H1 (cell line): ENCODE measurements at regions not wholly inside any gene's neighbourhood (a gene's known extent, or its start where the extent isn't known, plus 50 kb on each side); places are given as distances from the start of the nearest gene placed in this dataset.

Experiments used
- ASH2L ChIP-seq: fragments of 200-600, 300-600 bp; sonication (generic); IDR thresholded peaks from one replicate; pipeline ENCODE4 v1.7.1; 2017; ENCODE audit warnings: low read length
- CEBPB ChIP-seq: IDR thresholded peaks from 2 replicates; pipeline ENCODE4 v1.6.1; 2012; ENCODE audit warnings: low read depth, low read length
- EP300 ChIP-seq, 2 experiments: IDR thresholded peaks; 1 replicate in 1 of 2; 2 replicates in 1 of 2; pipeline ENCODE4 v1.6.1; 2011 to 2012; ENCODE audit warnings: low read depth in 2 of 2, low read length in 2 of 2, mild to moderate bottlenecking in 2 of 2, borderline replicate concordance in 1 of 2, inconsistent platforms in 1 of 2, moderate library complexity in 1 of 2
- GABPA ChIP-seq: IDR thresholded peaks from 2 replicates; pipeline ENCODE4 v1.6.1; 2011; ENCODE audit warnings: mild to moderate bottlenecking, low read length, moderate library complexity, borderline replicate concordance; ENCODE audit not compliant: insufficient read depth
- HDAC2 ChIP-seq, 2 experiments: fragments of 300-600 bp in 1 of 2; sonication (generic) in 1 of 2; IDR thresholded peaks; 2 replicates each; pipeline ENCODE4 v1.6.1; 2011 to 2012; ENCODE audit warnings: low read depth in 2 of 2, low read length in 2 of 2, mild to moderate bottlenecking in 2 of 2, moderate library complexity in 2 of 2, borderline replicate concordance in 1 of 2, inconsistent platforms in 1 of 2
- RNF2 ChIP-seq: fragments of 200-900, 300-1000 bp; sonication (generic); IDR thresholded peaks from 2 replicates; pipeline ENCODE4 v1.7.1; 2016; ENCODE audit warnings: borderline replicate concordance, low read depth, mild to moderate bottlenecking, antibody characterized with exemption, low read length; ENCODE audit not compliant: poor library complexity, severe bottlenecking; ENCODE audit errors: missing control alignments
- TF ChIP-seq, protein P1 (sequence below), 3 experiments: IDR thresholded peaks; 1 replicate in 2 of 3; 2 replicates in 1 of 3; pipeline versions ENCODE4 v1.5.1 to v1.6.1; 2011; ENCODE audit warnings: low read length in 3 of 3, mild to moderate bottlenecking in 3 of 3, inconsistent platforms in 2 of 3, low read depth in 1 of 3, moderate library complexity in 1 of 3; ENCODE audit not compliant: insufficient read depth in 1 of 3; ENCODE audit errors: control extremely low read depth in 1 of 3
- TF ChIP-seq, protein P2 (sequence below): IDR thresholded peaks from 2 replicates; pipeline ENCODE4 v1.6.1; 2012; ENCODE audit warnings: inconsistent platforms

GRCh38 chr10:3655528-3655927, 129.5 kb downstream of the KLF6 start:
- TF ChIP-seq GABPA (no peak), CEBPB (no peak), ASH2L (no peak), RNF2 (no peak), EP300 (IDR thresholded peaks at IDR 0.05; ENCODE audit: borderline replicate concordance in 1 of 2, low read depth in 2 of 2, low read length in 2 of 2) (no peak), HDAC2 (IDR thresholded peaks at IDR 0.05; ENCODE audit: borderline replicate concordance in 1 of 2, low read depth in 2 of 2, low read length in 2 of 2) (no peak)
- TF ChIP-seq, protein P1, sequence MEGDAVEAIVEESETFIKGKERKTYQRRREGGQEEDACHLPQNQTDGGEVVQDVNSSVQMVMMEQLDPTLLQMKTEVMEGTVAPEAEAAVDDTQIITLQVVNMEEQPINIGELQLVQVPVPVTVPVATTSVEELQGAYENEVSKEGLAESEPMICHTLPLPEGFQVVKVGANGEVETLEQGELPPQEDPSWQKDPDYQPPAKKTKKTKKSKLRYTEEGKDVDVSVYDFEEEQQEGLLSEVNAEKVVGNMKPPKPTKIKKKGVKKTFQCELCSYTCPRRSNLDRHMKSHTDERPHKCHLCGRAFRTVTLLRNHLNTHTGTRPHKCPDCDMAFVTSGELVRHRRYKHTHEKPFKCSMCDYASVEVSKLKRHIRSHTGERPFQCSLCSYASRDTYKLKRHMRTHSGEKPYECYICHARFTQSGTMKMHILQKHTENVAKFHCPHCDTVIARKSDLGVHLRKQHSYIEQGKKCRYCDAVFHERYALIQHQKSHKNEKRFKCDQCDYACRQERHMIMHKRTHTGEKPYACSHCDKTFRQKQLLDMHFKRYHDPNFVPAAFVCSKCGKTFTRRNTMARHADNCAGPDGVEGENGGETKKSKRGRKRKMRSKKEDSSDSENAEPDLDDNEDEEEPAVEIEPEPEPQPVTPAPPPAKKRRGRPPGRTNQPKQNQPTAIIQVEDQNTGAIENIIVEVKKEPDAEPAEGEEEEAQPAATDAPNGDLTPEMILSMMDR (IDR thresholded peaks at IDR 0.05; ENCODE audit: control extremely low read depth in 1 of 3, insufficient read depth in 1 of 3, low read depth in 1 of 3, low read length in 3 of 3) = no peak
- TF ChIP-seq, protein P2, sequence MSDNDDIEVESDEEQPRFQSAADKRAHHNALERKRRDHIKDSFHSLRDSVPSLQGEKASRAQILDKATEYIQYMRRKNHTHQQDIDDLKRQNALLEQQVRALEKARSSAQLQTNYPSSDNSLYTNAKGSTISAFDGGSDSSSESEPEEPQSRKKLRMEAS = no peak
